GM12878 (cell line): ENCODE measurements at regions not wholly inside any gene's neighbourhood (a gene's known extent, or its start where the extent isn't known, plus 50 kb on each side); places are given as distances from the start of the nearest gene placed in this dataset.

Experiments
- CTCF ChIP-seq, 3 experiments: IDR thresholded peaks in 2 of 3; conservative IDR thresholded peaks in 1 of 3; 2 replicates each; pipeline ENCODE4 v1.5.1; 2011; ENCODE audit warnings: low read depth in 3 of 3, low read length in 3 of 3, mild to moderate bottlenecking in 3 of 3, control low read depth in 2 of 3, moderate library complexity in 2 of 3, inconsistent platforms in 1 of 3, mixed read lengths in 1 of 3; ENCODE audit not compliant: control insufficient read depth in 2 of 3, insufficient read depth in 1 of 3; ENCODE audit errors: extremely low read depth in 1 of 3
- ELK1 ChIP-seq: IDR thresholded peaks from 2 replicates; pipeline ENCODE4 v1.6.1; 2012; ENCODE audit warnings: low read depth, low read length, improper control_type of control experiment
- EZH2 ChIP-seq: IDR thresholded peaks from 2 replicates; pipeline ENCODE4 v1.6.1; 2012; ENCODE audit warnings: low read depth, mild to moderate bottlenecking, control low read depth, inconsistent platforms, low read length, borderline replicate concordance; ENCODE audit not compliant: control insufficient read depth
- FOS ChIP-seq: IDR thresholded peaks from 3 replicates; pipeline ENCODE4 v1.6.1; 2011; ENCODE audit warnings: borderline replicate concordance; ENCODE audit not compliant: insufficient read length; ENCODE audit errors: extremely low read depth
- GATAD2B ChIP-seq: fragments of 450-650 bp; conservative IDR thresholded peaks from 2 replicates; pipeline ENCODE4 v1.6.1; 2017; ENCODE audit warnings: low read depth, mild to moderate bottlenecking, moderate library complexity
- PBX3 ChIP-seq: IDR thresholded peaks from 2 replicates; pipeline ENCODE4 v1.6.1; 2011; ENCODE audit warnings: mild to moderate bottlenecking, low read depth, low read length, moderate library complexity; ENCODE audit not compliant: insufficient replicate concordance
- POLR2A ChIP-seq: IDR thresholded peaks from 2 replicates; pipeline ENCODE4 v1.6.1; 2011; ENCODE audit warnings: low read depth, mild to moderate bottlenecking, low read length
- RAD21 ChIP-seq: IDR thresholded peaks from 2 replicates; pipeline ENCODE4 v1.6.1; 2011; ENCODE audit warnings: mild to moderate bottlenecking, low read depth, low read length, moderate library complexity; ENCODE audit not compliant: insufficient read depth
- SREBF2 ChIP-seq: IDR thresholded peaks from 2 replicates; pipeline ENCODE4 v1.6.1; 2012; ENCODE audit warnings: mild to moderate bottlenecking, low read length
- ZBTB11 ChIP-seq: fragments of 450-650 bp; formaldehyde crosslinking; IDR thresholded peaks from 2 replicates; pipeline ENCODE4 v1.5.0; 2022; ENCODE audit warnings: mild to moderate bottlenecking, missing genetic modification characterization

- TF ChIP-seq EZH2 (no peak), CTCF (IDR thresholded peaks at IDR 0.05 in 2 of 3, conservative IDR thresholded peaks at IDR 0.05 in 1 of 3; ENCODE audit: control insufficient read depth in 2 of 3, extremely low read depth in 1 of 3, insufficient read depth in 1 of 3, low read depth in 3 of 3, low read length in 3 of 3) (no peak), ZBTB11 (CRISPR knock-in tag) (no peak), POLR2A (no peak), PBX3 (no peak), SREBF2 (no peak), RAD21 (no peak), ELK1 (no peak), FOS (no peak), GATAD2B (no peak)
These were observed 77.2 kb upstream of the ANKRD10 start for GRCh38 chr13:110991991-110992508.
